Activated CD8-positive, alpha-beta memory T cell treated with anti-CD3 and anti-CD28 coated beads for 36 hours (primary cell): ENCODE measurements at regions not wholly inside any gene's neighbourhood (a gene's known extent, or its start where the extent isn't known, plus 50 kb on each side); places are given as distances from the start of the nearest gene placed in this dataset.

Experiments
- CTCF ChIA-PET: fragments of 350-600 bp; sonication (Branson Sonifier 250); formaldehyde crosslinking; loops from one replicate; lab custom pipeline; 2021; ENCODE audit warnings: antibody characterized with exemption; lab: Charles Lee
- POLR2A ChIA-PET: fragments of 350-600 bp; sonication (Branson Sonifier 250); formaldehyde crosslinking; loops from one replicate; lab custom pipeline; 2021; ENCODE audit warnings: antibody characterized with exemption; lab: Charles Lee

DNA sequence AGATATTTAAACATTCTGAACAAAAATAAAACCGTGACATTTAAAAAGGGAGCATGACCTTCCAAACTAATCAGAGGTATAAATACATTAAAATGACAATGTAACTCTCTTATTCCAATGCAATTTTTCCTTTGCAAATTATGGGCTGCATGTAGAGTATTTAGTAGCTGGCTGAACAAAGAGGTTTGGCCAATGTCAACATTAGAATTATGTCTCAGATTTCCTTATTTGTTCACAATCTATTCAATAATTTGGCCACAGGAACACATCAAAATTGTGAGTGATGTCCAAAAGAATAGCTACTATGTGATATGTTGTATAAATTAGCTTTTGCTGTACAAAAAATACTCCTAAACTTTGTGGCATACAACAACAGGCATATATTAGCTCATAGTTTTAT lies 580.0 kb upstream of the MARCKS start:
- CTCF ChIA-PET = no interaction called here
- POLR2A ChIA-PET = no interaction called here

DNA sequence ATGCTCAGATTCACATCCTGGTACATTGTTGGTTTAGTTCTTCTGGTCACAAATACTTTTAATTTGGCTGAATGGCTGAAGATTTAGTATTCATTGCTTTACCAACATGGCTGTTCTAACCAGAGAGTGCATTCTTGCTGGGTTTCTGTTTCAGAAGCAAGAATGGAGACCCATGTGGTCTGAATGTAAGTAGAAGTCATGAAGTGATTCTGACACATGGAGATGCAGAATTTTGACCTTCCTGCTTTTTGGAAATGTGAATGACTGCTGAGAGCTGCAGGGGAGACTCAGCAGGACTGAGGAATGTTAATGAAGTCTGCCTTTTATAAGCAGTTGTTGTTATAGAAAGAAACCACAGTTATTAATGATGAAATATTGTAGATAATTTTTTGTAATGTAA lies 576.1 kb upstream of the MARCKS start:
- ChIA-PET POLR2A (no interaction called here), CTCF (interaction anchor here (0.6 kb wide), 1 partner anchor 449 kb away, joined by 3 read pairs; no protein-coding TSS in a partner anchor)

DNA sequence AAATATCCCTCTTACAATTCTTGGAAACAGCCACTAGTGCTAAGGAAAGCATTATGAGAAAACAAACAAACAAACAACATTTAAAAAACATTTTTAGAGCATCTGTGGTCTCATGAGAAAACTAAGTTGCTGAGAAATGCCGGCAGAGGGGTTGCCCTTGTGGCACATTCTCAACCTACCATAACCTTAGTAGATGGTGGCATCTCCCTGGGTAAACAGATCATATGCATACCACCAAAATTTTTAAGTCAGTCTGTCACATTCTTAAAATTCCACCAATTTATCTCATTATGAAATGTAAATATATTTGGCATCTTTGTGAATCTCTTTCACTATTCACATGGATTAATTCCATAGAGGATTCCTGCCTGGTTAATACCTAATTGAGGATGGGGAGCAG lies 575.7 kb upstream of the MARCKS start:
- POLR2A ChIA-PET = no interaction called here
- CTCF ChIA-PET = no interaction called here

DNA sequence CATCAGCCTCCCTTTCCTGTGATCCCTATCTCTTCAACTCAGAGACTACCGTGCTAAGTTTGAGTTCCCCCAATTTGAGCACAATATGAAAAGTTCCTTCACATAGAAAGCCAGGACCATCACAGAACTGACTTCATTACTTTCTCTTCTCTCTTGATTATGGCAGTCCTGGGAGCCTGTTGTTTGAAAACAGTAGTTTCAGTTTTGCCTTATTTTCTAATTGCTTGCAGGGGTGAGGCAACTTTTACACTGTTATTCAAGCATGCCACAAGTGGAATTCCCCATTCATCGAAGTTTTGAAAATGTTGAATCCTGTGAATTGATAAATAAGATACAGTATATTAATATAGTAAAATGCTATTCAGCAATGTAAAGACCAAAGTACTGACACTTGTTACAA lies 569.7 kb upstream of the MARCKS start:
- ChIA-PET CTCF (no interaction called here), POLR2A (no interaction called here)

DNA sequence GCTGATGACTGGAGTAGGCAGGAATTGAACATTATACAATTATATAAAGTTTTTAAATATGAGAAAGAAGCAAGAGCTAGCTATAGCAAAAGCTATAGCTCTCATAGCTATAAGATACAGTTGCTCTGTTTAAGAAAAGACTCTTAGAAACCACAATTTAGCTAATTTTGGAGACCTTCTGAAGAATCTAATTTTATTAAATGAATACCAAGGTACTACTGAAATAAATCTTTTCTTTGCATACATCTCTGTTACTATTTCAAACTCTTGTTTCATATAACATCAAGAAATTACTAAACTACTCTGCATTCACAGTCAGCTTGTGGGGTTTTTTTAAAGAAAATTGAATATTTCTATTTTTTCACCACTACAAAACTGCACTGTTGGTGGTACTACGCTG lies 568.7 kb upstream of the MARCKS start:
- ChIA-PET POLR2A (no interaction called here), CTCF (no interaction called here)

DNA sequence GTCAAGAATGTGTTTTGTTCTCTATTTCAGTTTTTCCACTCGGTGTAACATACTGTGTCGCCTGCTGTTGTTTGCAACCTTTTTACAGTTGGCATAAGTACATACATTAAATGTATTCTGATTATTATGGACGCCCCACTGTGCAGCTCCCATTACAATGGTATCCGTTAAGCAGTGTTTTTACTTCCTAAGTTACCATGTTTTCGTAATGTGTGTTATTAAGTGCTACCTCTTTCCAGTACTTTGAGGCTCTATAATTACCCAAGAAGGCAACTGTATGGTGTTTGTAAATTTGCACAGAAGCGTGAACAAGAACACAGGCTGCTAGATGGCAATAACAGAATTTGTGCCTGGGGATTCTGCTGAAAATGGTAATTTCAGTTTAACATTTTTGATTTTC lies 568.0 kb upstream of the MARCKS start:
- ChIA-PET POLR2A (no interaction called here), CTCF (no interaction called here)

DNA sequence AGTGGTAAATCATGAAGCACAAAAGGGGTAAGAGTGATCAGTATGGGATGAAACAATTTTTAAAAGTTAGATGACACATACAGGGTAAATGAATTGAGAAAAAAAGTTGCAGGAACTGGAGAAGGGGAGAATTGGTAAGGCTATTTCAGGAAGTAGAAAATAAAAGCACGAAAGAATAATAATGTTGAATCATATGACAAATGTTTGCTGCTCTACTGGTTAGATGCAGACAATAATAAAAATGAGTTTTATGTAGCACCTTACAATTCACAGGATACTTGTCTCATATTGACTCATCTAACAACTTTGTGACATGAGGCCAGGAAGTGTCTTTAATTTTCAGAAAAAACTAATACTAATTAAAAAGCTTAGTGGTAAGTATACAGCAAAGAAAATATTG lies 566.5 kb upstream of the MARCKS start:
- CTCF ChIA-PET = no interaction called here
- POLR2A ChIA-PET = no interaction called here

DNA sequence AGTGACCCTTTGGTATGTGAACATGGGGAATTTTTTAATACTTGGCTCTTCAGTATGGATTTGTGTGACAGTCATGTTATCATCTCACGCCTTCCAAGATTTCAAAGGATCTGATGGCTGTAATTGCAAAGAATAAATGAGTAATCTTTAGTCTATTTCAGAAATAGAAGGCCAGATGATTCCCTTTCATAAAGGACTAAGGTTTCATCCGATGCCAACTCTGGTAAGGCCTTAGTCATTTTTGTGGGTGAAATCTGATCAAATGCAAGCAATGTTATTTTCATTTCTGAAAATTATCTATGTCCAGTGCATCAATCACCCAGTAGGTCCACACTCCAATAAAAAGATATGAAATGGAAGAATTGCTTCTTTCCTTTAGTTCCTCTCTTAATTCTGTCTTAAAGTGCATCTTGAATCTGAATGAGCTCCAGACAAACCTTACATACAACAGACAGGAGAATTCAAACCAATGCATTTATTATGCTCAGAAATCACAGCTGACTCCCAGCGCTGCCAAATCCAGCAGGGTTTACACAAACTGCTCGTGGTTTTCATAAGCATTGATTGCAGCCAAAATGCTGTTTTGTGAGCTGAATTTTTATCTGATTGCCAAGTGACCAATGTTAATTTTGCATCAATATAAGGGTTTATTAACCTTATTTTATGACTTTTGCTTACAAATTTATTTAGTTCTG lies 565.2 kb upstream of the MARCKS start:
- CTCF ChIA-PET = no interaction called here

DNA sequence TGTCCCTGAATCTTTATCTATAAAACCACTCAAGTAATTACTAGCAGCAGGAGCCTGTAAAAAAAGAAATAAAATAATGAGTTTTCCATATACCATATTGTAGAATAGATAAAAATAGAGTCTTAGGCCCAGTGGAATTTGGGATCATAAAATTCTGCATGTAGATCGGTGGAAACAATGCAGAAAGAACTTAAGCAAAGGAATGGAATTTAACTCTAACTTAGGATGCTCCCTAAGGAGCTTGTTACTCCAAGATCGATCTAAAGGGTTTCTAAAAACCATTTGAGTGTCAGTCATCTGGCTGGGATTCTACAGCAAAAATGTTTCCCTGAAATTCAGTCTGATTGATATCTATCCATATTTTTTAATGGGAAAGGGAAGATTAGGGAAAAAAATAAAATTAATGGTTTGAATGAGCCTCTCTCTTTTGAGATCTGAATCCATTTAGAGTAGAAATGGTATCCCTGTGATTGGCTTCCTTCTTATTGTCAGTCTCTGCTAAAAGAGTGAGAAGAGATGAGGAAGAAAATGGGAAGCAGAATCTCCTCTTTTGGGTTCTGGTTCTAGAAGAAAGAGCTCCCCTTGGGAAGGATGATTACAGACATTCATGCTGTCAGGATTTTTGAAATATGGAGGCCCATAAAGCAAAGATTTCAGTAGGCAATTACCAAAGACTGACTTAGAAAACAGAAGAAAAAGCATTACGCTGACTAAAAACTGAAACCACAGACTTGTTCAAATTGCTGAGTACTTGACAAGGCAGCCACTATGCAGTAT lies 564.3 kb upstream of the MARCKS start:
- POLR2A ChIA-PET = no interaction called here
- CTCF ChIA-PET = no interaction called here

More for the DNA sequence above, 565.2 kb upstream of the MARCKS start:
- POLR2A ChIA-PET = no interaction called here

DNA sequence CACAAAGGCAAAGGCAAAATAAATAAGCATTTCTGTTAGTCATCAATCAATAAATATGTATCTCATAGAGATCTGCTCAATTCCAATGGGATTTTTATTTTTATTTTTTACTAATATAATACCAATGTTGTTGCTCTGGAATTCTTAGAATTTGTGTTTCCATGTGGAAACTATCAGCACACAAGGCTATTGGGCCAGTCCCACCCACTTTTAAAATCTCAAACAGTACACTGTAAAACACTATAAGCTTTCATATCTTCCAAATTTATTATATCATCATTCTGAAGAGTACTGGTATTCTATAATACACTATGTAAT lies 563.8 kb upstream of the MARCKS start:
- ChIA-PET POLR2A (no interaction called here), CTCF (no interaction called here)

DNA sequence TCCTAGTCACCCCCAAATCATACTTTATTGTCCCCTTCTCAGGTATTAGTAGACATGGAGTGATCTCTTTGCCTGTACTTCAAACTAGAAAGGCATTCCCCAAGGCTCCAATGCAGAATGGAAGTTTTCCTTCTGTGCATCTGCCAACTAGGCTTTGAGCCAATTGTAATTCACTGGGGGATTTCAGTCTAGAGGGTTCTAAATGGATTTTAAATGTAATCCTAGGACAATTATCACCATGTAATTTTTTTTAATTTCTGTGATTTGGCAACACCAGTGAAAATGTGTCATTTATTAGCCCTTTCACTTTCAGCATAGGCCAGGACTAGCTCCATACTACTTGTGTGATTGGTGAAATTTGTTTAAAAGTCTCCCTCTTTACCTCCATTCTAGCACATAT lies 557.6 kb upstream of the MARCKS start:
- POLR2A ChIA-PET = no interaction called here
- CTCF ChIA-PET = no interaction called here

DNA sequence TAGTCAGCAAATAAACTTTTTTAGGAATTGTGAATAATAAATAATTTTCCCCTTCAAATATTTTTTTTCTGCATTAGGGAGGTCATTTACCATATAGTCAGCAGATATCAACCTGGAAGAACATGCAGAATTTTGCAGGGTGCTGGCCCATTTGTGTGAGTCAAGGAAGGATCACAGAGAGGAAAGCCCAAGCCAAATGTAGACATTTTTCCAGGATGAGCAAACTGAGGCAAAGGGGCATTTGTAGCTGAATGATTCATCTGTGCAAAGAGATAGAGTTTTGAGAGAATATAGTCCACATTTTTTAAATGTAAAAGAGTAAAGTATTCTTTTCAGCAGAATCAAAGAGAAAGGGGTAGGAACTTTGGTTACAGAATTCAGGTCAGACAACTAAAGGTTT lies 555.5 kb upstream of the MARCKS start:
- ChIA-PET CTCF (interaction anchor here (1.3 kb wide), 1 partner anchor 557 kb away, joined by 3 read pairs; no protein-coding TSS in a partner anchor), POLR2A (no interaction called here)

DNA sequence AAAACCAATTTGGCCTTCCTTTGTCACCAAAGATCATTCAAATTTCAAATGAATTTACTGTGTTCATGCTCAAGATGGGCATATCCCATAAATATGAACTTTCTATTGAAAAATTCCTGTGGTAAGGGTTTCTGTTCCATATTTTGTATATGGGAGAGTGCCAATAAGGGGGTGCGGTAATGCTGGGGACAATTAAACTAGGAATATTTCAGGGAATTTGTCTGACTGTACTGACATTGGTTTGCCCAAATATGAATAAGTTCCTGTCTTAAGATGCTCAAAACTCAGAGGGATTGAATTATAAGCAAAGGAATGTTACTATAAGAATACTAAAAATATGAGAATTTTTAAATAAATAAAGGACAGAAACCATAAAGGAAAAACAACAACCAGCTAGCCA lies 553.0 kb upstream of the MARCKS start:
- ChIA-PET CTCF (no interaction called here), POLR2A (no interaction called here)

DNA sequence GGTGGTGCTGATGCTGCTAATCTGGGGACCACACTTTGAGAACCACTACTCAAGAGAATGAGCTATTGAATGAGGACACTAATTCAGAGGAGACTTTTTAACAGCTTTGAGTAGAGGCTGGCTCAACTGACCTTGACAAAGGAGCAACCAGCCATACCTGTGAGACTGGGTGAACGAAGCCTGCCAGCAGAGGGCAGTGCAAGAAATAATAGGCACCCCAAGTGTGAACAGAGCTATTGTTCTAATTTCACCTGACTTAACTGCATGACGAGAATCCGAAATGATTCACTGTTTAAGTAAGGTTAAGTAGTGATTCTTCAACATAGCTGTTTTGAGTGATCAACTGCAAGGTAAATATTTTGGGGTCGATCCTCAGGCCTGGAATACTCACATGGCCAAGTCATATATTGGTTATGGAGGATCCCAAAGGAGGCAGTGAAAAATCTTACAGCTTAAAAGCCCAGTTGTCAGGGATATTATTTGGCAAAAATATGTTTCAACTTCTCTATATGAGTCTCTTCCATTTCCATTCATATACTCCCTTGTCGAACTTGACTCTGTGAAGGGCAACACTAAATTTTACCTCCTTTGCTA lies 550.5 kb upstream of the MARCKS start:
- POLR2A ChIA-PET = no interaction called here
- CTCF ChIA-PET = interaction anchor here (0.9 kb wide), 1 partner anchor 602 kb away, joined by 3 read pairs; no protein-coding TSS in a partner anchor

DNA sequence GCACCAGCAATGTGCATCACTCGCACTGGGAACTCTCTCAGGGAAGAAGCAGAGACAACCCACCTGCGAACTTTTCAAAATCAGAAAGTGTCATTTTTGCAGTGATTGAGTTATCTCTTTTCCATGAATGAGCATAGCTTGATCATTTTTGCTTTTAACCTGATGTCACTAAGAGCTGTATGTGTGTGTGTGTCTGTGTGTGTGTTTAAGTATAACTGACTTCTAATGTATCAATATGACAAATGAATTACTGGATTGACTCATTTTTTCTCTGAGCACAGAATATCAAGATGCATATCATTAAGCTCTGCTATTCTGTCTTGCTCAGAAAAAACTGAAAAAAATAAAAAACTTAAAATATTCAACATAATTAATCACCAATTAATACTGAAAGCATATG lies 548.9 kb upstream of the MARCKS start:
- POLR2A ChIA-PET = no interaction called here
- CTCF ChIA-PET = no interaction called here

DNA sequence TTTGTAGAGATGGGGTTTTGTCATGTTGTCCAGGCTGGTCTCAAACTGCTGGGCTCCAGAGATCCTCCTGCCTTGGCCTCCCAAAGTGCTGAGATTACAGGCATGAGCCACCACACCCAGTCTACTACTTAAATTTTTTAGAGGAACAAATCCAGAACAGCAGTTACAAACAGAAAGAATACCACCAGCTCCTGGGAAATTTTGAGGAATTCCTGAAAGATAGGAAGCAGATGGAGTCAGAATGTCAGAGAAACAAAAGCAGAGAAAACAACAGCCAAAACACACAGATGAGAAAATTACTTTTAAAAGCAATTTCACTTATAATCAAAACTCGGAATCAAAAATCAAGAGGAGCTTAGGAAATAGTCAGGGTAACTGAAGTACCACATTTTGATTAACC lies 543.3 kb upstream of the MARCKS start:
- CTCF ChIA-PET = no interaction called here
- POLR2A ChIA-PET = no interaction called here

DNA sequence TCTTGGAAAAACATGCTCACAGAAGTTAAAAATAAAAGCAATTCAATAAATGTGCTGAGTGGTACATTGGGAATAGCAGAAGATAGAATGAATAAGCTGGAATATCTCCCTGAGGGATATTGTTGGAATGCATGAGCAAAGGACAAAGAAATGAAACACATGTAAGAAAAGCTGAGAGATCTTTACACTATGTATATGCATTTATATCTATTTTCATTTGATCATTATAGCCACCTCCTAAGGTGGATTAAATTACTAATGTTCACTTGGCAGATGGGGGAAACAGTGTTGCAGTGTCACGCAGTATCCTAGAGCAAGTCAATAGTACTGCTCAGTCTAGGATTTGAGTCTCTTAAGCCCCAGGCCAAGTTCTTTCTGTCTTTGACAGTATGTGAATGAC lies 542.0 kb upstream of the MARCKS start:
- ChIA-PET CTCF (no interaction called here), POLR2A (no interaction called here)

DNA sequence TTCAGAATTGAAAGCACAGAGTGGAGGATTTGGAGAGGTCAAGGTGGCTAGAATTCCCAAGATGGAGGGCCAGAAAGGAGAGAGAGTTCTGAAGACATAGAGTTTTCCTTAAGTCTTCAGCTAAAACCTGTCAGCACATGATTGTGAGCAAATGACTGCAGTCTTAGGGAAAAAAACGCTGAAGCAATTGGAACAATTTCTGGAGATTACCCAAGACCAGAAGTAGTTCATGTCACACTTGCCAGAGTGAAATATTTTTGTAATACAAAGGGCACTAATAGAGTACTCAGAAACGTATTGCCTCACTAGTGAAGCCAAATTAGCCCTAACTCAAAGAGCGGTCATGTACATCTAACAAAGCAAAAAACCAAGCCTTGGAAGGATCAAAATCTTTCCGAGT lies 541.3 kb upstream of the MARCKS start:
- POLR2A ChIA-PET = no interaction called here
- CTCF ChIA-PET = no interaction called here

DNA sequence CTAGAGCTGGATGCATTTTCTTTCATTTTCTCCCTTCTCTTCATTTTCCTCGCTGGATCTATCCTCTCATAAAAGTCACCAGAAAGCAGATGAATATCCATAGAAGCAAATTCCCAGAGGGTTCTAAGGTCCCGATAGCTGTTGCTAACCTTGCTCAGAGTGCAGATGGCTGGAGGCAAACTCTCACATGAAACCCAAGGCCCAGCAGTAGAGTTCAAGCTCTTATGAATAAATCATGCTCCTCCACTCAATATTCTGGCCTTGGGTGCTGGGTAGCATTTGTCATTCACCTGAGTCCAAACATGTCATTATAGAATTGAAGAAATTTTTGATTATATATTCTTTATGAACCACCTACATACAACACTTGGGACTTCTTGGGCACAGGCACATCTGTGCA lies 539.7 kb upstream of the MARCKS start:
- CTCF ChIA-PET = no interaction called here

DNA sequence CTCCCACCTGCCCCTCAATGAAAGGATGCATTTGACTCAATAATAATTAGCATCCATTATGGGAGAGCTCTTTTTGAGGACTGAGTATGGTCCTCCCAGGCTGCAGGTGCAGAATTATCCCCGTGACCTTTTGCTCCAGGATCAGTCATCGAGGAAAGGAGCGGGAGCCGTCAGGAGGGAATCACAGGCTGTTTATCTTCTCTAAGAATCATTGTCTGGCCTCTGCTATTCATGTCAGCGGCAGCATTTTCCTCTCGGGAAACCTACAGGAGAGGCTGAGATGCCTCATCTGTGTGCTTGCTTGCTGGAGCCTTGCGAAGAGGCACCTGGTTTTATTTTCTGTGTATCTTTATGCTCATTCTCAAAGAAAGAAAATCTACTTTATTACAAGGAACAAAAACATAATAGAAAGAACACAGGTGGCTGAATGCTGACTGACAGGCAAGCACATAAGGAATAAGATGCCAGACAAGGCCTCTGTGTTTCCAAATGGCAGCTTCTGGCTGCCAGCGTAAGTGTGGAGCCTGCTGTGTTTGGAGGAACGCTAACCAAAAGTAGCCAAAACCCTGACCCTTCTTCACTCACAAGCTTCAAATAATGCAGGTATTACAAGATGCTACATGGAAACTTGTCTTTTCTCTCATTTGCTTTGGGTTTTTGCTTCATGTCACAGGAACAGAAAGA lies 539.1 kb upstream of the MARCKS start:
- CTCF ChIA-PET = no interaction called here
- POLR2A ChIA-PET = no interaction called here

More for the DNA sequence above, 539.7 kb upstream of the MARCKS start:
- POLR2A ChIA-PET = no interaction called here

DNA sequence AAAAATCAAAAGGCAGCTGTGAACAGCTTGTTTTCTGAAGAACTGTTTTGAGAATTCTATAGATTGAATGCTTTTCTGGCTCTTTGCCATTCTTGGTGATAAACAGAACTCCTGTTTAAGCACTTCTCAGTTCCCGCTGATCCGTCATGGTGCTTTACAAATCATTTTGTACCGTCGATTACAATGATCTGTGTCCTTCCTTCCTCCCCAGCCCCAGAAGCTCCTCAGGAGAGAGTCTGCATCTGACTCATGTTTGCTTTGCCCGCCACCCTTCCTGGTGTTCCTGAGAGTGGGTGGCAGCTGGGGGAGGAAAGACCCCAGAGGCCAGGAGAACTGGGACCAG lies 538.6 kb upstream of the MARCKS start:
- ChIA-PET CTCF (no interaction called here), POLR2A (no interaction called here)
